ENCODE measurements at regions not wholly inside any gene's neighbourhood (a gene's known extent, or its start where the extent isn't known, plus 50 kb on each side); places are given as distances from the start of the nearest gene placed in this dataset.

DNA sequence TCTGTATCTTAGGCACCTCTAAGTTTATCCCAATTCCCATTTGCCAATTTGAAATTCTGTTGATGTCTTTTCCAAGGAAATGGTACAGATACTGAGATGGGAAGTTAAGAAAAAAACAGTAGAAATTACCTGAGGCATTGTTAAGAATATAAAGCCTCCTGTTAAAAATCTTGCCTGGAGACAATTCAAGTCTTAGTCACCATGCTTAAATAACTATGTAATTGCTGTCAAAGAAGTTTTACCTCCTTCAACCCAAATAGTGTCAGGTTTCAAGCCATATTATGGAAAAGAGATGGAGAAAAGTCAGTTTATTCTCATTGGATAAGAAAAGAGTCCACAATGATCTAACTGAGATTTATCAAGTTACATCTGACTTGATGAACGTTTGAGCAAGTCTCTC, 974.7 kb downstream of the GALC start:
- TF ChIP-seq, protein P1, sequence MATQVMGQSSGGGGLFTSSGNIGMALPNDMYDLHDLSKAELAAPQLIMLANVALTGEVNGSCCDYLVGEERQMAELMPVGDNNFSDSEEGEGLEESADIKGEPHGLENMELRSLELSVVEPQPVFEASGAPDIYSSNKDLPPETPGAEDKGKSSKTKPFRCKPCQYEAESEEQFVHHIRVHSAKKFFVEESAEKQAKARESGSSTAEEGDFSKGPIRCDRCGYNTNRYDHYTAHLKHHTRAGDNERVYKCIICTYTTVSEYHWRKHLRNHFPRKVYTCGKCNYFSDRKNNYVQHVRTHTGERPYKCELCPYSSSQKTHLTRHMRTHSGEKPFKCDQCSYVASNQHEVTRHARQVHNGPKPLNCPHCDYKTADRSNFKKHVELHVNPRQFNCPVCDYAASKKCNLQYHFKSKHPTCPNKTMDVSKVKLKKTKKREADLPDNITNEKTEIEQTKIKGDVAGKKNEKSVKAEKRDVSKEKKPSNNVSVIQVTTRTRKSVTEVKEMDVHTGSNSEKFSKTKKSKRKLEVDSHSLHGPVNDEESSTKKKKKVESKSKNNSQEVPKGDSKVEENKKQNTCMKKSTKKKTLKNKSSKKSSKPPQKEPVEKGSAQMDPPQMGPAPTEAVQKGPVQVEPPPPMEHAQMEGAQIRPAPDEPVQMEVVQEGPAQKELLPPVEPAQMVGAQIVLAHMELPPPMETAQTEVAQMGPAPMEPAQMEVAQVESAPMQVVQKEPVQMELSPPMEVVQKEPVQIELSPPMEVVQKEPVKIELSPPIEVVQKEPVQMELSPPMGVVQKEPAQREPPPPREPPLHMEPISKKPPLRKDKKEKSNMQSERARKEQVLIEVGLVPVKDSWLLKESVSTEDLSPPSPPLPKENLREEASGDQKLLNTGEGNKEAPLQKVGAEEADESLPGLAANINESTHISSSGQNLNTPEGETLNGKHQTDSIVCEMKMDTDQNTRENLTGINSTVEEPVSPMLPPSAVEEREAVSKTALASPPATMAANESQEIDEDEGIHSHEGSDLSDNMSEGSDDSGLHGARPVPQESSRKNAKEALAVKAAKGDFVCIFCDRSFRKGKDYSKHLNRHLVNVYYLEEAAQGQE (IDR thresholded peaks at IDR 0.05; ENCODE audit: insufficient read depth in 1 of 2, low read depth in 2 of 2, low read length in 2 of 2): no peak
- TF ChIP-seq POLR2AphosphoS5 (IDR thresholded peaks at IDR 0.05; ENCODE audit: low read depth, low read length) (no peak), SIN3A (IDR thresholded peaks at IDR 0.05; ENCODE audit: borderline replicate concordance, insufficient read depth, low read length) (no peak), TAF1 (IDR thresholded peaks at IDR 0.05; ENCODE audit: borderline replicate concordance, insufficient read depth, low read length) (no peak)

DNA sequence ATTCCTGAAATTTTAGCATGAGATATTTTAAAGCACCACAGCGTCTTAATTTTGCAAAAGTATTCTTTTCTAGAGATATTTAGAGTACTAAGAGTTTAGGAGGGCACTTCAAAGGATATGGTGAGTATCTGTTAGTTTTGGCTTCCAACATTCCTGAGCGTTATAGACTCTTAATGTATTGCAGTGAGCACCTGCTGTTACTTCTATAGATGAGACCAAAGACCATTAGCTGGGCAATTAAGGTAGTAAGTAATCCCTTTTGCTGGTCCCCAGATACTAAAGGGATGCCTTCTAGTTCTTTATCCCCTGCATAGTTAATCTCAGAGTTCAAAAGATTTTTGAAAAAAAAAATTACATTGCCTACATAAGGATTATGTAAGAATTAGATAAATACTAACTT, 975.6 kb downstream of the GALC start:
- no peak for TF ChIP-seq TAF1 (IDR thresholded peaks at IDR 0.05; ENCODE audit: borderline replicate concordance, insufficient read depth, low read length)
- TF ChIP-seq, protein P1 (IDR thresholded peaks at IDR 0.05; ENCODE audit: insufficient read depth in 1 of 2, low read depth in 2 of 2, low read length in 2 of 2): no peak
- no peak for TF ChIP-seq POLR2AphosphoS5 (IDR thresholded peaks at IDR 0.05; ENCODE audit: low read depth, low read length)
- TF ChIP-seq SIN3A (IDR thresholded peaks at IDR 0.05; ENCODE audit: borderline replicate concordance, insufficient read depth, low read length): no peak
- TF ChIP-seq FOXP2 (optimal IDR thresholded peaks at IDR 0.05; ENCODE audit: borderline replicate concordance, extremely low read depth, extremely low read length, insufficient read depth): no peak

DNA sequence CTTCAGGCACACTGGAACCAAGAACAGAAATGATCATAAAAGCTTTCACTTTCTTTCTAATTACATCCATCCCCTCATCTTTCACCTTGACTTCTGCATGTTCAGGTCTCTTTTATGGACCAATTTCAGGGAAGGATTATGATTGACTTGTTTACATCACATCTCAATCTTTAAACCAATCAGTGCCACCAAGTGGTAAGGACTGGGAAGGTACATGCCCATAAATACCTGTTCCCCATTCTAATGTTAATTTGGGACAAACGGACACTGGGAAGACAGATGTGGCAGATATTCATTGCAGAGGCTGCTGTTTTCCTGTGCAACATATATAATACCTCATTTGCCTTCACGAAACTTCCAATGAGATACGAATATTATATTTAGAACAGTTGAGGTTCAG, 978.1 kb downstream of the GALC start:
- no peak for TF ChIP-seq POLR2AphosphoS5 (IDR thresholded peaks at IDR 0.05; ENCODE audit: low read depth, low read length)
- no peak for TF ChIP-seq FOXP2 (optimal IDR thresholded peaks at IDR 0.05; ENCODE audit: borderline replicate concordance, extremely low read depth, extremely low read length, insufficient read depth)
- TF ChIP-seq SIN3A (IDR thresholded peaks at IDR 0.05; ENCODE audit: borderline replicate concordance, insufficient read depth, low read length): no peak
- TF ChIP-seq TAF1 (IDR thresholded peaks at IDR 0.05; ENCODE audit: borderline replicate concordance, insufficient read depth, low read length): no peak
- TF ChIP-seq, protein P1 (IDR thresholded peaks at IDR 0.05; ENCODE audit: insufficient read depth in 1 of 2, low read depth in 2 of 2, low read length in 2 of 2): no peak

DNA sequence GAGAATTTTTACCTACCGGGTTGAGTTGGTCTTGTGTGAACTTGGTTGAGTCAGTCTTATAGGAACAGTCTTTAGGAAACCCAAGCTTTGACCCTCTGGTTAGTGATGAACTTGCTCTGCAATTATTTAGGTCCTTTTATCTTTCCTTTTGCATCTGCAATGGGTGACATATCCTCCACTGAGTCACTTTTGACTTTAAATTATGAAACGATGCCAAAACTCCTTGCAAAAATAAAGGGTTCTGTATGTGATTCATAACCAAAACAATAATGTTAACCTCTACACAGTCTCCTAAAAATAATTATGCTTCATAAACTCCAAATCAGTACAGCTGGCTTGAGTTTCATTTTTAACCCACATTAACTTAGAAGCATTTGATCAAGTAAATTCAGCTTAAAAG, 979.4 kb downstream of the GALC start:
- TF ChIP-seq POLR2AphosphoS5 (IDR thresholded peaks at IDR 0.05; ENCODE audit: low read depth, low read length): no peak
- TF ChIP-seq SIN3A (IDR thresholded peaks at IDR 0.05; ENCODE audit: borderline replicate concordance, insufficient read depth, low read length): no peak
- TF ChIP-seq FOXP2 (optimal IDR thresholded peaks at IDR 0.05; ENCODE audit: borderline replicate concordance, extremely low read depth, extremely low read length, insufficient read depth): no peak
- TF ChIP-seq, protein P1 (IDR thresholded peaks at IDR 0.05; ENCODE audit: insufficient read depth in 1 of 2, low read depth in 2 of 2, low read length in 2 of 2): no peak

DNA sequence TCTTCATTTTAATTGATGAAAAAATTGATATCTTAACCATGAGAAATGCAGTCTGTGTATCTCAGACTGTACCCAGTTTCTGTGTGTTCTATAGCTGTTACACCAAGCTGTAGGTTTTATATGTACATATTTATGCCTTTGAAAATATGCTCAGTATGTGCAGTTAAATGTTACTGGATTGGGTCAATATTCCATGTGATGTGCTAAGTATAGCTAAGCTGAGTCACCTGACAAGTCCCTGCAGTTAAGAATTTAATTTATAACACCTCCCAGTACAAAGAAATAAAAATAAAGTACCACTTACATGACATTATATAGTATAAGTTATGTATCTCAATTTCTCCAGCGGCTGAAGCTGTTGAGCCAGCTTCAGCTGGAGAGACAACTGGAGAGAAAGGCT, 984.0 kb downstream of the GALC start:
- TF ChIP-seq POLR2AphosphoS5 (IDR thresholded peaks at IDR 0.05; ENCODE audit: low read depth, low read length): no peak

Data from PFSK-1 (cell line).